PC-9 (cell line): ENCODE measurements at regions not wholly inside any gene's neighbourhood (a gene's known extent, or its start where the extent isn't known, plus 50 kb on each side); places are given as distances from the start of the nearest gene placed in this dataset.

Source experiments
- EZH2 ChIP-seq: fragments of 200-600 bp; sonication (generic); IDR thresholded peaks from 2 replicates; pipeline ENCODE4 v1.8.0; 2017; ENCODE audit warnings: antibody characterized with exemption, low read depth
- TF ChIP-seq, protein P1 (sequence below): fragments of 200-600 bp; sonication (generic); conservative IDR thresholded peaks from 2 replicates; pipeline ENCODE4 v1.6.1; 2017; ENCODE audit warnings: mixed run types, antibody characterized with exemption, mild to moderate bottlenecking, moderate library complexity

DNA sequence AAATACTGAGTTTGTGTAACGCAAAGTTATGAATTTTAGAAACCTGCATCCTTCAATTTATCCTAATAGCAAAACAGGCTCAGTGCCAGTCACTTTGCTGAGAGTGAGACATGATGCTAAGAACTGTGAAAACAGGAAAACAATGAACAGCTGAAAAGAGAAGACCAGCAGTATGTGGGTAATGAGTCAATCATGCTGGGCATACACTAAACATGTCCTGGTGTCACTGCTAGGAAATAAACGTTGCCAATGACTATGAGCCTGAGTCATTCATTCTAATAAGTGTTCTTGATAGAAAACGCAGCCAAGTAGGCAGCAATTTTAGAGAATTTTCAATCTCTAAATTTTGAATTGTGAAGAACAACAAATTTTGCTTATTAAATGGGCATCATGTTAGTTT, 237.3 kb downstream of the GALR1 start:
- TF ChIP-seq, protein P1, sequence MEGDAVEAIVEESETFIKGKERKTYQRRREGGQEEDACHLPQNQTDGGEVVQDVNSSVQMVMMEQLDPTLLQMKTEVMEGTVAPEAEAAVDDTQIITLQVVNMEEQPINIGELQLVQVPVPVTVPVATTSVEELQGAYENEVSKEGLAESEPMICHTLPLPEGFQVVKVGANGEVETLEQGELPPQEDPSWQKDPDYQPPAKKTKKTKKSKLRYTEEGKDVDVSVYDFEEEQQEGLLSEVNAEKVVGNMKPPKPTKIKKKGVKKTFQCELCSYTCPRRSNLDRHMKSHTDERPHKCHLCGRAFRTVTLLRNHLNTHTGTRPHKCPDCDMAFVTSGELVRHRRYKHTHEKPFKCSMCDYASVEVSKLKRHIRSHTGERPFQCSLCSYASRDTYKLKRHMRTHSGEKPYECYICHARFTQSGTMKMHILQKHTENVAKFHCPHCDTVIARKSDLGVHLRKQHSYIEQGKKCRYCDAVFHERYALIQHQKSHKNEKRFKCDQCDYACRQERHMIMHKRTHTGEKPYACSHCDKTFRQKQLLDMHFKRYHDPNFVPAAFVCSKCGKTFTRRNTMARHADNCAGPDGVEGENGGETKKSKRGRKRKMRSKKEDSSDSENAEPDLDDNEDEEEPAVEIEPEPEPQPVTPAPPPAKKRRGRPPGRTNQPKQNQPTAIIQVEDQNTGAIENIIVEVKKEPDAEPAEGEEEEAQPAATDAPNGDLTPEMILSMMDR: no peak
- TF ChIP-seq EZH2: no peak
